GM10248 (cell line): ENCODE measurements at regions not wholly inside any gene's neighbourhood (a gene's known extent, or its start where the extent isn't known, plus 50 kb on each side); places are given as distances from the start of the nearest gene placed in this dataset.
"Not testable (repeated sequence)": the region's sequence is repeated elsewhere in the genome, so short reads cannot be mapped to it uniquely, and the experiment has no call there.

ENCODE experiments used
- CTCF ChIA-PET: fragments of 300-600 bp; sonication (Branson Sonifier 250); formaldehyde crosslinking; extraction: SDS; loops from one replicate; lab custom pipeline; 2021; ENCODE audit warnings: antibody characterized with exemption; lab: Yijun Ruan, JAX
- POLR2A ChIA-PET: fragments of 350-650 bp; sonication (Branson Sonifier 250); formaldehyde crosslinking; extraction: SDS; loops from one replicate; lab custom pipeline; 2020; ENCODE audit warnings: antibody characterized with exemption; lab: Yijun Ruan, JAX
- DNase-seq: peaks from one replicate; pipeline ENCODE4 v3.0.0; 2012; ENCODE audit errors: extremely low spot score
- TF ChIP-seq, protein P1 (sequence below): IDR thresholded peaks from 2 replicates; pipeline ENCODE4 v1.5.1; 2012; ENCODE audit warnings: mild to moderate bottlenecking, low read depth; ENCODE audit errors: extremely low read depth, missing control alignments, control extremely low read depth

DNA sequence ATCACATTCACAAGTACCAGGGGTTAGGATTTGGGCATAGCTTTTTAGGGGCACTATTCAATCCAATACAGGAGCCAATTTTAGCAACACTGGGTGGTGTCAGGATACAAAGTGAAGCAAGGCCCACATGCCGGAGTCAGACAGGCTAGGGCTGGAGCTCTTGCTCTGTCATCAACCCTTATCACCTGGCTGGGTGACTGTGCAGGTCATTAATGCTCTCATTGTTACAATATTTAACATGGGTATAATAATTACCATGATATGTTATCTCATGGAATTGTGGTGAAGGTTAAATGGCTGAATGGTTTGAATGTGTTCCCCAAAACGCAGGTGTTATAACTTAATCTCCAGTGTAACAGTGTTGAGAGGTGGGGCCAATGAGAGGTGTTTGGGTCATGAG is 143.3 kb upstream of the THY1 start:
- ChIA-PET CTCF (no interaction called here), POLR2A (no interaction called here)
- no peak for DNase-seq
- TF ChIP-seq, protein P1, sequence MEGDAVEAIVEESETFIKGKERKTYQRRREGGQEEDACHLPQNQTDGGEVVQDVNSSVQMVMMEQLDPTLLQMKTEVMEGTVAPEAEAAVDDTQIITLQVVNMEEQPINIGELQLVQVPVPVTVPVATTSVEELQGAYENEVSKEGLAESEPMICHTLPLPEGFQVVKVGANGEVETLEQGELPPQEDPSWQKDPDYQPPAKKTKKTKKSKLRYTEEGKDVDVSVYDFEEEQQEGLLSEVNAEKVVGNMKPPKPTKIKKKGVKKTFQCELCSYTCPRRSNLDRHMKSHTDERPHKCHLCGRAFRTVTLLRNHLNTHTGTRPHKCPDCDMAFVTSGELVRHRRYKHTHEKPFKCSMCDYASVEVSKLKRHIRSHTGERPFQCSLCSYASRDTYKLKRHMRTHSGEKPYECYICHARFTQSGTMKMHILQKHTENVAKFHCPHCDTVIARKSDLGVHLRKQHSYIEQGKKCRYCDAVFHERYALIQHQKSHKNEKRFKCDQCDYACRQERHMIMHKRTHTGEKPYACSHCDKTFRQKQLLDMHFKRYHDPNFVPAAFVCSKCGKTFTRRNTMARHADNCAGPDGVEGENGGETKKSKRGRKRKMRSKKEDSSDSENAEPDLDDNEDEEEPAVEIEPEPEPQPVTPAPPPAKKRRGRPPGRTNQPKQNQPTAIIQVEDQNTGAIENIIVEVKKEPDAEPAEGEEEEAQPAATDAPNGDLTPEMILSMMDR: no peak

- POLR2A ChIA-PET, DNase-seq: not testable (repeated sequence)
- CTCF ChIA-PET: interaction anchor here (0.6 to 0.7 kb wide), 2 partner anchors 20 to 490 kb away, joined by 3 read pairs; no protein-coding TSS in a partner anchor
These were observed 142.7 kb upstream of the THY1 start for GRCh38 chr11:119565693-119566092.

- CTCF ChIA-PET: interaction anchor here (0.8 to 1.8 kb wide), 3 partner anchors 12 to 146 kb away, joined by 3 to 7 read pairs (median 7); no protein-coding TSS in a partner anchor
These were observed 138.0 kb upstream of the THY1 start for GRCh38 chr11:119560961-119561360.

DNA sequence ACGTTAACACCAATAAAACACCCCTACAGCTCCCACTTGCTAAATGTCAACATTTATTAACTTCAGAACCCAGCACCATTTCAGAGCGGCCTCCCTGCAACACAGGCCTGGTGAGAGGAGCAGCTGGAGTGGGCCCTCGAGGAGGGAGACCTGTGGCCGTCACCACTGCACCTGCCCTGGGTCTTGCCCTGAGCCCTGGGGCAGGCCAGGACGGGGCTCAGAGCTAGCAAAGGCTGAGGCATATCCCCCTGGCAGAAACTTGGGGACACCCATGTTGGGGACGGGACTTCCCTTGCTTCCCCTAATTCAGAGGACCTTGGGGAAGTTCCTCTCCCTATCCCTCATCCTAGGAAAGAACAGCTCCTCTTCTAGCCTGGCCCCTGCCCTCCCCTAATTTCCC is 137.3 kb upstream of the THY1 start:
- POLR2A ChIA-PET: no interaction called here
- CTCF ChIA-PET: interaction anchor here (1.4 to 1.8 kb wide), 3 partner anchors 12 to 27 kb away, joined by 3 to 7 read pairs (median 7); no protein-coding TSS in a partner anchor
- DNase-seq: no peak
- TF ChIP-seq, protein P1: no peak

More at GRCh38 chr11:119560961-119561360, 138.0 kb upstream of the THY1 start:
- POLR2A ChIA-PET: no interaction called here
- TF ChIP-seq, protein P1: no peak
- no peak for DNase-seq

- POLR2A ChIA-PET: no interaction called here
- CTCF ChIA-PET: no interaction called here
- TF ChIP-seq, protein P1: no peak
- no peak for DNase-seq
These were observed 129.1 kb upstream of the THY1 start for GRCh38 chr11:119552106-119552485.

- POLR2A ChIA-PET: no interaction called here
- no peak for DNase-seq
- CTCF ChIA-PET: interaction anchor here (0.8 to 1.5 kb wide), 3 partner anchors 13 to 19 kb away, joined by 3 to 6 read pairs (median 4); no protein-coding TSS in a partner anchor
- TF ChIP-seq, protein P1: no peak
These were observed 128.6 kb upstream of the THY1 start for GRCh38 chr11:119551420-119552105.
